GM13977 (cell line): ENCODE measurements at regions not wholly inside any gene's neighbourhood (a gene's known extent, or its start where the extent isn't known, plus 50 kb on each side); places are given as distances from the start of the nearest gene placed in this dataset.

Source experiments
- DNase-seq: peaks from one replicate; pipeline ENCODE4 v3.0.0; 2012; ENCODE audit warnings: low spot score
- in situ Hi-C: fragments of 300-500 bp; cut with MboI; formaldehyde crosslinking; loops from one replicate; pipeline ENCODE4 v1.12.0; 2022; ENCODE audit warnings: low sequenced_read_pairs, low pct_unique_long_range_greater_than_20kb, mixed read lengths, inconsistent platforms; ENCODE audit not compliant: unreplicated experiment
- TF ChIP-seq, protein P1 (sequence below): IDR thresholded peaks from 2 replicates; pipeline ENCODE4 v1.5.1; 2012; ENCODE audit warnings: mild to moderate bottlenecking, control low read depth; ENCODE audit not compliant: insufficient read depth; ENCODE audit errors: extremely low read depth, missing control alignments

DNA sequence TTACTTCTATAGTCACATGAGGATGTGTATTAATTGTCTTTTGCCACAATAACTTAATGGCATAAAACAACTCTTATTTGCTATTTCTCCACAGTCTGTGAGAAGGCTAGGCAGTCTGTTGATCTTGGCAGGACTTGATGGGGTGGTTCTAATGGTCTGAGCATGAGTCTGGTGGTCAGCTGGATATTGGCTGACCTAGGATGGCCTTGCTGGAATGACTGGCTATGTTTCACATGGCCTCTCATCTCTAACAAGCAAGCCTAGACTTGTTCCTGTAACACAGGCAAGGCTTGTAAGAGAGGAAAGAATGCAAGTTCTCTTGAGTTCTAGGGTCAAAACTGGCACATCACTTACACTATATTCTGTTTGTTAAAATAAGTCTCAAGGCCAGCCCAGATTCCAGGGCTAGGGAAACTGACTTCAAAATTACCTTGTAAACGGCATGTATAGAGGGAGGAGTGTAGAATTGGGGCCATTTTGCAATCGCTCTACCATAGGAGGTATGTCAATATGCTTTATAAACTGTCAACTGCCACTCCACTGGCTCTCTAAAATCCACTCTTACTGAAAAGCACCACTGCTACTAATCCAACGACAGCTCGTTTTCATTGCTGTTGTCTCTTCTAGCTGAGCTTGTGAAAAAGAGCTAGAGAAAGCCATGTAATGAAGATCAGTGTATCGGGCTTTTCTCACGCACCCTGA lies 325.0 kb upstream of the PKDCC start:
- DNase-seq, result no peak
- TF ChIP-seq, protein P1, sequence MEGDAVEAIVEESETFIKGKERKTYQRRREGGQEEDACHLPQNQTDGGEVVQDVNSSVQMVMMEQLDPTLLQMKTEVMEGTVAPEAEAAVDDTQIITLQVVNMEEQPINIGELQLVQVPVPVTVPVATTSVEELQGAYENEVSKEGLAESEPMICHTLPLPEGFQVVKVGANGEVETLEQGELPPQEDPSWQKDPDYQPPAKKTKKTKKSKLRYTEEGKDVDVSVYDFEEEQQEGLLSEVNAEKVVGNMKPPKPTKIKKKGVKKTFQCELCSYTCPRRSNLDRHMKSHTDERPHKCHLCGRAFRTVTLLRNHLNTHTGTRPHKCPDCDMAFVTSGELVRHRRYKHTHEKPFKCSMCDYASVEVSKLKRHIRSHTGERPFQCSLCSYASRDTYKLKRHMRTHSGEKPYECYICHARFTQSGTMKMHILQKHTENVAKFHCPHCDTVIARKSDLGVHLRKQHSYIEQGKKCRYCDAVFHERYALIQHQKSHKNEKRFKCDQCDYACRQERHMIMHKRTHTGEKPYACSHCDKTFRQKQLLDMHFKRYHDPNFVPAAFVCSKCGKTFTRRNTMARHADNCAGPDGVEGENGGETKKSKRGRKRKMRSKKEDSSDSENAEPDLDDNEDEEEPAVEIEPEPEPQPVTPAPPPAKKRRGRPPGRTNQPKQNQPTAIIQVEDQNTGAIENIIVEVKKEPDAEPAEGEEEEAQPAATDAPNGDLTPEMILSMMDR, result no peak
- in situ Hi-C loops, result no loop called here

GRCh38 chr2:41723526-41723925 lies 324.3 kb upstream of the PKDCC start:
- in situ Hi-C loops, result no loop called here
- TF ChIP-seq, protein P1, result no peak
- DNase-seq, result no peak

- DNase-seq, result no peak
- in situ Hi-C loops, result no loop called here
- TF ChIP-seq, protein P1, result no peak
Observed at GRCh38 chr2:41724465-41724864, 323.4 kb upstream of the PKDCC start.

GRCh38 chr2:41725901-41726300 lies 321.9 kb upstream of the PKDCC start:
- no peak for DNase-seq
- in situ Hi-C loops, result no loop called here
- TF ChIP-seq, protein P1, result no peak

GRCh38 chr2:41726364-41726763 lies 321.5 kb upstream of the PKDCC start:
- in situ Hi-C loops, result no loop called here
- DNase-seq, result no peak
- TF ChIP-seq, protein P1, result no peak

DNA sequence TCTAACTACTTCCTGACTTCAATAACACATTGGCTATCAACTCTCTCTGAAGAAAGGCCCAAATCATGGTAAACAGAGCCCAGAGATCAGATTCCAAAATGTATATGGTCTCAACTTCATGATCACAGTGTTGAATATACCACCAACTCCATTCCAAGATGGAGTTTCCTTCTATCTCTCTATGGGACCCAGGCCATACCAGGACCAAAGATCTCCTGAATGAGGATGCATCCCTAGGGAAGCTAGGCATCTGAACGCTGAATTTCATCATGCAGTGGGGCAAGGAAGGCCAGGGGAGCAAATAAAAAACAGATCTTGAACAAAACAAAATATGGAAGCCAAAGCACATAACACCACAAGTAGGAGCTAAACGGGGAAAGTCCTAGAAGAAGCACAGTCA lies 320.7 kb upstream of the PKDCC start:
- in situ Hi-C loops, result no loop called here
- TF ChIP-seq, protein P1, result no peak
- no peak for DNase-seq
